ENCODE measurements at regions not wholly inside any gene's neighbourhood (a gene's known extent, or its start where the extent isn't known, plus 50 kb on each side); places are given as distances from the start of the nearest gene placed in this dataset.

DNA sequence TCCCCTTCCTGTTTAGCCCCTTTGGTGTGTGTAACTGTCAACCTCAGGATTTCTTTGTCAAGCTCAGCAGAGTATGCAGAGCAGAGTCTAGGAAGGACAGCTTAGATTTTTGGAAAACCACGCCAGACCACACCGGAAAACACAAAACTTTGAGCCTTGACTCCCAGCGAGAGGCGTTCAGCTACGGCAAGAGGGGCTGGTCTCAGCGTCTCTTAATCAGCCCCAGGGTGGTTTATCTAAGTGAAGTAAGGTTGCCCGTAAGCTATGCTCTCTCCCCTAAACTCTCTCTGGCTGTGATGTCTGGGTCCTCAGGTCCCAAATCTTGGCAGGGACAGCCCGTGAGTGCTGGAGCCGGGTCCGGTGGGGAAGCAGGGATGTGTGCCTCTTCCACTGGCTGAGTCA, 230.9 kb downstream of the KLF6 start:
- TF ChIP-seq TAF1 (IDR thresholded peaks at IDR 0.05; ENCODE audit: borderline replicate concordance, low read depth, low read length) (no peak), POLR2A (IDR thresholded peaks at IDR 0.05; ENCODE audit: low read depth, low read length) (no peak)

Data from GM12892 (cell line).